HEK293 (cell line): ENCODE measurements at regions not wholly inside any gene's neighbourhood (a gene's known extent, or its start where the extent isn't known, plus 50 kb on each side); places are given as distances from the start of the nearest gene placed in this dataset.

Source experiments
- CTCF ChIA-PET: fragments of 350-600 bp; formaldehyde crosslinking; extraction: SDS; loops from one replicate; lab custom pipeline; 2021; ENCODE audit warnings: antibody characterized with exemption; lab: Yijun Ruan, JAX
- POLR2A ChIA-PET: fragments of 300-600 bp; formaldehyde crosslinking; extraction: SDS; loops from one replicate; lab custom pipeline; 2020; ENCODE audit warnings: antibody characterized with exemption, inconsistent platforms; lab: Yijun Ruan, JAX
- H3K27ac ChIP-seq: fragments of 200-500 bp; sonication (Bioruptor generic); 2 replicates; pipeline ENCODE4 v1.5.1; 2014; ENCODE audit warnings: low read depth, low read length, control low read depth, inconsistent platforms; ENCODE audit errors: extremely low read depth
- H3K36me3 ChIP-seq, 2 experiments: fragments of 200-500 bp in 1 of 2; sonication (Bioruptor generic) in 1 of 2; 1 replicate in 1 of 2; 2 replicates in 1 of 2; pipeline ENCODE4 v1.5.1; 2014 to 2017; ENCODE audit warnings: inconsistent platforms in 2 of 2, low read length in 2 of 2; ENCODE audit not compliant: control insufficient read depth in 2 of 2, insufficient read depth in 1 of 2
- H3K4me1 ChIP-seq: fragments of 200-500 bp; sonication (Bioruptor generic); 2 replicates; pipeline ENCODE4 v1.5.1; 2014; ENCODE audit warnings: mild to moderate bottlenecking, low read length, inconsistent platforms; ENCODE audit not compliant: control insufficient read depth, insufficient read depth
- H3K4me3 ChIP-seq: 2 replicates; pipeline ENCODE4 v1.5.1; 2011; ENCODE audit warnings: low read depth, mild to moderate bottlenecking, control low read depth, low read length, moderate library complexity
- H3K9me3 ChIP-seq: fragments of 200-500 bp; sonication (Bioruptor generic); 2 replicates; pipeline ENCODE4 v1.5.1; 2014; ENCODE audit warnings: low read depth, low read length, inconsistent platforms; ENCODE audit not compliant: control insufficient read depth, insufficient read depth
- EGR2 ChIP-seq: fragments of 450-650 bp; formaldehyde crosslinking; IDR thresholded peaks from 2 replicates; pipeline ENCODE4 v1.5.1; 2016; ENCODE audit warnings: low read depth, missing biosample characterization, missing genetic modification characterization
- PBX3 ChIP-seq: sonication (generic); formaldehyde crosslinking; IDR thresholded peaks from 2 replicates; pipeline ENCODE4 v1.8.1; 2022; ENCODE audit warnings: mild to moderate bottlenecking, moderate library complexity, missing genetic modification reagents
- PRDM4 ChIP-seq: fragments of 450-650 bp; formaldehyde crosslinking; IDR thresholded peaks from 2 replicates; pipeline ENCODE4 v1.5.1; 2017; ENCODE audit warnings: missing biosample characterization, missing genetic modification characterization
- PRDM6 ChIP-seq: fragments of 450-650 bp; formaldehyde crosslinking; IDR thresholded peaks from 2 replicates; pipeline ENCODE4 v1.5.1; 2017; ENCODE audit warnings: missing biosample characterization, missing genetic modification characterization
- ZBTB48 ChIP-seq: fragments of 450-650 bp; formaldehyde crosslinking; IDR thresholded peaks from 2 replicates; pipeline ENCODE4 v1.5.1; 2016; ENCODE audit warnings: missing biosample characterization, missing genetic modification characterization
- ZNF133 ChIP-seq: fragments of 450-650 bp; formaldehyde crosslinking; IDR thresholded peaks from 2 replicates; pipeline ENCODE4 v1.5.1; 2016; ENCODE audit warnings: missing biosample characterization, missing genetic modification characterization
- ZNF138 ChIP-seq: fragments of 450-650 bp; formaldehyde crosslinking; IDR thresholded peaks from 2 replicates; pipeline ENCODE4 v1.5.1; 2016; ENCODE audit warnings: missing biosample characterization, missing genetic modification characterization, borderline replicate concordance
- ZNF148 ChIP-seq: fragments of 450-650 bp; formaldehyde crosslinking; IDR thresholded peaks from 2 replicates; pipeline ENCODE4 v1.5.0; 2017; ENCODE audit warnings: missing biosample characterization, missing genetic modification characterization, borderline replicate concordance
- ZNF184 ChIP-seq: fragments of 450-650 bp; IDR thresholded peaks from 2 replicates; pipeline ENCODE4 v1.5.1; 2018; ENCODE audit warnings: missing biosample characterization, mild to moderate bottlenecking, missing genetic modification characterization
- ZNF211 ChIP-seq: fragments of 450-650 bp; formaldehyde crosslinking; IDR thresholded peaks from 2 replicates; pipeline ENCODE4 v1.5.1; 2016; ENCODE audit warnings: low read depth, missing biosample characterization, missing genetic modification characterization
- ZNF239 ChIP-seq: fragments of 450-650 bp; formaldehyde crosslinking; IDR thresholded peaks from 2 replicates; pipeline ENCODE4 v1.5.1; 2016; ENCODE audit warnings: missing biosample characterization, missing genetic modification characterization
- ZNF302 ChIP-seq: fragments of 450-650 bp; formaldehyde crosslinking; IDR thresholded peaks from 2 replicates; pipeline ENCODE4 v1.5.1; 2016; ENCODE audit warnings: missing biosample characterization, missing genetic modification characterization, low read depth
- ZNF311 ChIP-seq: fragments of 450-650 bp; formaldehyde crosslinking; IDR thresholded peaks from 2 replicates; pipeline ENCODE4 v1.5.1; 2017; ENCODE audit warnings: missing biosample characterization, missing genetic modification characterization, borderline replicate concordance
- ZNF324 ChIP-seq: fragments of 450-650 bp; formaldehyde crosslinking; IDR thresholded peaks from 2 replicates; pipeline ENCODE4 v1.5.1; 2016; ENCODE audit warnings: missing biosample characterization, missing genetic modification characterization
- ZNF350 ChIP-seq: fragments of 450-650 bp; formaldehyde crosslinking; IDR thresholded peaks from 2 replicates; pipeline ENCODE4 v1.5.0; 2017; ENCODE audit warnings: missing biosample characterization, mild to moderate bottlenecking, missing genetic modification characterization
- ZNF362 ChIP-seq: fragments of 450-650 bp; formaldehyde crosslinking; IDR thresholded peaks from 2 replicates; pipeline ENCODE4 v1.5.1; 2016; ENCODE audit warnings: missing biosample characterization, missing genetic modification characterization
- ZNF37A ChIP-seq: fragments of 450-650 bp; IDR thresholded peaks from 2 replicates; pipeline ENCODE4 v1.5.1; 2018; ENCODE audit warnings: missing biosample characterization, missing genetic modification characterization
- ZNF423 ChIP-seq: fragments of 450-650 bp; formaldehyde crosslinking; IDR thresholded peaks from 2 replicates; pipeline ENCODE4 v1.5.1; 2016; ENCODE audit warnings: missing biosample characterization, missing genetic modification characterization
- ZNF501 ChIP-seq: fragments of 450-650 bp; formaldehyde crosslinking; IDR thresholded peaks from 2 replicates; pipeline ENCODE4 v1.5.1; 2016; ENCODE audit warnings: missing biosample characterization, missing genetic modification characterization
- ZNF549 ChIP-seq: fragments of 450-650 bp; IDR thresholded peaks from 2 replicates; pipeline ENCODE4 v1.5.1; 2018; ENCODE audit warnings: missing biosample characterization, missing genetic modification characterization, mild to moderate bottlenecking, inconsistent platforms, moderate library complexity
- ZNF561 ChIP-seq: fragments of 450-650 bp; IDR thresholded peaks from 2 replicates; pipeline ENCODE4 v1.5.1; 2018; ENCODE audit warnings: missing biosample characterization, missing genetic modification characterization, borderline replicate concordance
- ZNF623 ChIP-seq: fragments of 450-650 bp; formaldehyde crosslinking; IDR thresholded peaks from 2 replicates; pipeline ENCODE4 v1.5.1; 2016; ENCODE audit warnings: missing biosample characterization, missing genetic modification characterization
- ZNF677 ChIP-seq: fragments of 450-650 bp; IDR thresholded peaks from 2 replicates; pipeline ENCODE4 v1.5.0; 2018; ENCODE audit warnings: missing biosample characterization, mild to moderate bottlenecking, missing genetic modification characterization, moderate library complexity
- ZNF777 ChIP-seq: fragments of 450-650 bp; formaldehyde crosslinking; IDR thresholded peaks from 2 replicates; pipeline ENCODE4 v1.5.1; 2017; ENCODE audit warnings: missing biosample characterization, missing genetic modification characterization, borderline replicate concordance

GRCh38 chr15:91547356-91547755, 306.2 kb upstream of the SLCO3A1 start:
- TF ChIP-seq ZNF777 (tag by site-specific recombination) (no peak), ZNF138 (tag by site-specific recombination) (no peak), ZNF350 (tag by site-specific recombination) (no peak), ZNF211 (no peak), ZNF302 (tag by site-specific recombination) (no peak), ZNF423 (tag by site-specific recombination) (no peak), ZNF37A (no peak)
- H3K9me3 ChIP-seq: no peaks in the 10 kb centered on the region
- CTCF ChIA-PET: no interaction called here
- no peaks in the 10 kb centered on the region for H3K36me3 ChIP-seq
- no peaks in the 10 kb centered on the region for H3K4me1 ChIP-seq
- no peak overlapping the region for H3K27ac ChIP-seq
- no peak overlapping the region for H3K4me3 ChIP-seq
- POLR2A ChIA-PET: no interaction called here

- TF ChIP-seq ZNF677: no peak
- no peak for TF ChIP-seq PBX3 (CRISPR knock-in tag)
- TF ChIP-seq ZNF148 (tag by site-specific recombination): no peak
- no peak for TF ChIP-seq ZBTB48 (tag by site-specific recombination)
- no peak for TF ChIP-seq ZNF184
- no peak for TF ChIP-seq ZNF311 (tag by site-specific recombination)
- no peak for TF ChIP-seq ZNF501 (tag by site-specific recombination)
- TF ChIP-seq ZNF133 (tag by site-specific recombination): no peak
- H3K9me3 ChIP-seq: no peaks in the 10 kb centered on the region
- ChIA-PET CTCF (no interaction called here), POLR2A (no interaction called here)
- no peak overlapping the region for H3K4me3 ChIP-seq
- H3K36me3 ChIP-seq: no peaks in the 10 kb centered on the region
- no peaks in the 10 kb centered on the region; the same call in 1 of the 2 replicates for H3K4me1 ChIP-seq
- H3K27ac ChIP-seq: no peak overlapping the region
These were observed 305.0 kb upstream of the SLCO3A1 start for GRCh38 chr15:91548549-91548948.

- TF ChIP-seq ZNF324 (no peak), ZNF239 (tag by site-specific recombination) (no peak), ZNF561 (tag by site-specific recombination) (no peak), ZNF623 (tag by site-specific recombination) (no peak), PRDM6 (tag by site-specific recombination) (no peak), EGR2 (no peak), ZNF362 (tag by site-specific recombination) (no peak), PRDM4 (tag by site-specific recombination) (no peak), ZNF549 (tag by site-specific recombination) (no peak)
- H3K4me3 ChIP-seq: no peak overlapping the region
- H3K9me3 ChIP-seq: no peaks in the 10 kb centered on the region
- CTCF ChIA-PET: interaction anchor here (1.1 kb wide), 1 partner anchor 11 kb away, joined by 3 read pairs; no protein-coding TSS in a partner anchor
- no peaks in the 10 kb centered on the region; the same call in 1 of the 2 replicates for H3K4me1 ChIP-seq
- POLR2A ChIA-PET: no interaction called here
- H3K27ac ChIP-seq: no peak overlapping the region
- no peaks in the 10 kb centered on the region for H3K36me3 ChIP-seq
These were observed 303.9 kb upstream of the SLCO3A1 start for GRCh38 chr15:91549581-91549980.
